OCI-LY3 (cell line): ENCODE measurements at regions not wholly inside any gene's neighbourhood (a gene's known extent, or its start where the extent isn't known, plus 50 kb on each side); places are given as distances from the start of the nearest gene placed in this dataset.

ENCODE experiments used
- H2AFZ ChIP-seq: fragments of 200-600, 300-600 bp; shearing (Covaris generic); 2 replicates; pipeline ENCODE4 v1.6.0; 2014; ENCODE audit warnings: antibody characterized with exemption, low read depth, low read length
- H3K27ac ChIP-seq: fragments of 200-600, 300-600 bp; sonication (generic); 2 replicates; pipeline ENCODE4 v1.5.1; 2014; ENCODE audit warnings: mild to moderate bottlenecking, low read length, moderate library complexity, mixed read lengths
- H3K27me3 ChIP-seq: fragments of 200-600, 300-600 bp; sonication (generic); 2 replicates; pipeline ENCODE4 v1.6.1; 2014; ENCODE audit warnings: low read depth, low read length, mixed read lengths
- H3K36me3 ChIP-seq: fragments of 200-600, 300-600 bp; sonication (generic); replicated peaks from 2 replicates; pipeline ENCODE3; 2014; ENCODE audit warnings: low read depth, low read length, mixed read lengths
- H3K4me1 ChIP-seq: fragments of 300-600, 200-600 bp; sonication (generic); 2 replicates; pipeline ENCODE4 v1.6.1; 2014; ENCODE audit warnings: low read length, mixed read lengths
- H3K4me2 ChIP-seq: fragments of 200-600, 300-600 bp; sonication (generic); 2 replicates; pipeline ENCODE4 v1.6.1; 2014; ENCODE audit warnings: low read length, mixed read lengths
- H3K4me3 ChIP-seq: fragments of 300-600, 200-600 bp; sonication (generic); 2 replicates; pipeline ENCODE4 v1.5.1; 2014; ENCODE audit warnings: antibody characterized with exemption, mild to moderate bottlenecking, low read length, moderate library complexity
- H3K79me2 ChIP-seq: fragments of 300-600, 200-600 bp; shearing (Covaris generic); 2 replicates; pipeline ENCODE4 v1.6.1; 2014; ENCODE audit warnings: mild to moderate bottlenecking, low read length, mixed read lengths
- H3K9ac ChIP-seq: fragments of 300-600, 200-600 bp; shearing (Covaris generic); 2 replicates; pipeline ENCODE4 v1.6.0; 2014; ENCODE audit warnings: mild to moderate bottlenecking, low read length, moderate library complexity
- H3K9me3 ChIP-seq: fragments of 200-600, 300-600 bp; shearing (Covaris generic); 2 replicates; pipeline ENCODE4 v1.6.1; 2014; ENCODE audit warnings: low read length, mixed read lengths; ENCODE audit not compliant: insufficient read depth
- H4K20me1 ChIP-seq: fragments of 200-600, 300-600 bp; sonication (generic); 2 replicates; pipeline ENCODE4 v1.6.1; 2016; ENCODE audit warnings: low read length, mixed read lengths; ENCODE audit not compliant: insufficient read depth
- CTCF ChIP-seq: fragments of 200-600, 300-600 bp; sonication (generic); IDR thresholded peaks from 2 replicates; pipeline ENCODE4 v1.5.1; 2014; ENCODE audit warnings: antibody characterized with exemption, low read length, low read depth
- EZH2phosphoT487 ChIP-seq: fragments of 200-600 bp; shearing (Covaris generic); IDR thresholded peaks from 2 replicates; pipeline ENCODE4 v1.6.1; 2018; ENCODE audit warnings: antibody characterized with exemption, mixed run types, low read depth

- no peak for TF ChIP-seq CTCF
- TF ChIP-seq EZH2phosphoT487: no peak
- Histone ChIP-seq H4K20me1 (no peaks in the 10 kb centered on the region), H3K9me3 (no peaks in the 10 kb centered on the region)
These were observed 358.4 kb upstream of the SEMA6D start for GRCh38 chr15:47358876-47359275.

GRCh38 chr15:47360305-47360704 is 357.0 kb upstream of the SEMA6D start:
- H3K4me2 ChIP-seq: no peak overlapping the region
- no peaks in the 10 kb centered on the region for H3K79me2 ChIP-seq
- no peak overlapping the region for H3K27ac ChIP-seq
- H2AFZ ChIP-seq: no peak overlapping the region
- H4K20me1 ChIP-seq: no peaks in the 10 kb centered on the region
- H3K9me3 ChIP-seq: no peaks in the 10 kb centered on the region
- no peak overlapping the region for H3K9ac ChIP-seq
- H3K36me3 ChIP-seq: no peaks in the 10 kb centered on the region
- no peaks in the 10 kb centered on the region for H3K4me1 ChIP-seq
- no peaks in the 10 kb centered on the region for H3K27me3 ChIP-seq
- TF ChIP-seq EZH2phosphoT487: no peak
- no peak for TF ChIP-seq CTCF
- no peak overlapping the region for H3K4me3 ChIP-seq

More at GRCh38 chr15:47358876-47359275, 358.4 kb upstream of the SEMA6D start:
- Histone ChIP-seq H3K79me2 (no peaks in the 10 kb centered on the region), H3K4me2 (no peak overlapping the region), H3K4me3 (no peak overlapping the region), H3K9ac (no peak overlapping the region), H3K36me3 (no peaks in the 10 kb centered on the region), H2AFZ (no peak overlapping the region), H3K27me3 (no peaks in the 10 kb centered on the region), H3K4me1 (no peaks in the 10 kb centered on the region), H3K27ac (no peak overlapping the region)

- Histone ChIP-seq H2AFZ (no peak overlapping the region), H3K27ac (no peak overlapping the region), H3K36me3 (no peaks in the 10 kb centered on the region), H3K4me3 (no peak overlapping the region), H3K9me3 (no peaks in the 10 kb centered on the region), H3K4me1 (no peaks in the 10 kb centered on the region), H3K79me2 (no peaks in the 10 kb centered on the region), H3K27me3 (no peaks in the 10 kb centered on the region), H4K20me1 (no peaks in the 10 kb centered on the region), H3K9ac (no peak overlapping the region), H3K4me2 (no peak overlapping the region)
- TF ChIP-seq EZH2phosphoT487 (no peak), CTCF (no peak)
These were observed 355.0 kb upstream of the SEMA6D start for GRCh38 chr15:47362118-47362905.

DNA sequence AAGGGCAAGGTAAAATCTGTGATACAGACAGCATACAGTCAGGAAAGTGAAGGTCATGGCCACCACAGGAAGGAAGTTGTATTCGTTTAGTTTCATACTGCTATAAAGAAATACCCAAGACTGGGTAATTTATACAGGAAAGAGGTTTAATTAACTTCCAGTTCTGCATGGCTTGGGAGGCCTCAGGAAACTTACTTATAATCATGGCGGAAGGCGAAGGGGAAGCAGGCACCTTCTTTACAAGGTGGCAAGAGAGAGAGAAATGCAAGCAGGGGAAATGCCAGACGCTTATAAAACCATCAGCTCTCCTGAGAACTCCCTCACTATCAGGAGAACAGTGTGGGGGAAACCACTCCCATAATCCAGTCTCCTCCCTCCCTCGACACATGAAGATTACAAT is 353.7 kb upstream of the SEMA6D start:
- no peak overlapping the region for H2AFZ ChIP-seq
- no peak for TF ChIP-seq CTCF
- no peak for TF ChIP-seq EZH2phosphoT487

More for the DNA sequence above, 353.7 kb upstream of the SEMA6D start:
- Histone ChIP-seq H4K20me1 (no peaks in the 10 kb centered on the region), H3K4me1 (no peaks in the 10 kb centered on the region), H3K36me3 (no peaks in the 10 kb centered on the region), H3K4me3 (no peak overlapping the region), H3K4me2 (no peak overlapping the region), H3K27me3 (no peaks in the 10 kb centered on the region), H3K9me3 (no peaks in the 10 kb centered on the region), H3K9ac (no peak overlapping the region), H3K27ac (no peak overlapping the region), H3K79me2 (no peaks in the 10 kb centered on the region)
